Jurkat, Clone E6-1 (cell line): ENCODE measurements at regions not wholly inside any gene's neighbourhood (a gene's known extent, or its start where the extent isn't known, plus 50 kb on each side); places are given as distances from the start of the nearest gene placed in this dataset.

Experiments
- DNase-seq: peaks from one replicate; pipeline ENCODE4 v3.0.0-alpha.2; 2011; ENCODE audit warnings: low read depth, low spot score
- H3K4me3 ChIP-seq: 2 replicates; pipeline ENCODE4 v1.5.1; 2011; ENCODE audit warnings: mild to moderate bottlenecking, low read length, control low read depth, moderate library complexity

DNA sequence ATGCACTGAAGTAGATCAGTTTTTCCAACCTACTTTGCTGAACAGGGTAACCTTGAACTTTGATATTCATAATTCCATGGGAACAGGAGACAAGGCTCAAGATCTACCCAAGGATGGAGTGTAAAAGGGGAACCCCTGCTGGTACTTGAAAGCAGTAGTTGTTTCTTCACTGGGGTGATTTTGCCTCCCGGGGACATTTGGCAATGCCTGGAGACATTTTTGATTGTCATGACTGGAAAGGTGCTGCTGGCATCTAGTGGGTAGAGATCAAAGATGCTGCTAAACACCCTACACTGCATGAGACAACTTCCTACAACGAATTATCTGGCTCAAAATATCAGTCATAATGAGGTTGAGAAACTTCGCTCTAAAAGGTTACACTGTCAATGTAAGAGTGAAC is 214.8 kb upstream of the CTBP2 start:
- no peak overlapping the region for H3K4me3 ChIP-seq
- DNase-seq, result no peak

DNA sequence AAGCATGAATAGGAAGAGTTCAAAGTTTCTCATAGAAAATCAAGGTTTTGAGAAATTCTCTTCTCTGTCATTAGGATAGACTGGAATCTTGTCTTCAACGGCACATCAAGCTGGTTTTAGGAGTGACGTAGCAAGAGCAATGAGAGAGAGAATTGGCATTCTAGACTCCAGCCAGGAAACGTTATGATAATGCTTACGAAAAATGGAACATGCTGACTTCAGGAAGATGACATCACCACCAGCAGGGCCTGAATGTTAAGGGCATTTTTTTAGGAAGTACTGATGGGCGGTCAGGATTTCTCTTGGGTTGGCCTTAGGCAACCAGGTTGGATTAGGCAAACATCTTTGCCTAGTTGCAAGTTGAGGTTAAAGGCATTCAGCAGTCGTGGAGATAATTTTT is 213.2 kb upstream of the CTBP2 start:
- no peak overlapping the region for H3K4me3 ChIP-seq
- DNase-seq, result no peak

DNA sequence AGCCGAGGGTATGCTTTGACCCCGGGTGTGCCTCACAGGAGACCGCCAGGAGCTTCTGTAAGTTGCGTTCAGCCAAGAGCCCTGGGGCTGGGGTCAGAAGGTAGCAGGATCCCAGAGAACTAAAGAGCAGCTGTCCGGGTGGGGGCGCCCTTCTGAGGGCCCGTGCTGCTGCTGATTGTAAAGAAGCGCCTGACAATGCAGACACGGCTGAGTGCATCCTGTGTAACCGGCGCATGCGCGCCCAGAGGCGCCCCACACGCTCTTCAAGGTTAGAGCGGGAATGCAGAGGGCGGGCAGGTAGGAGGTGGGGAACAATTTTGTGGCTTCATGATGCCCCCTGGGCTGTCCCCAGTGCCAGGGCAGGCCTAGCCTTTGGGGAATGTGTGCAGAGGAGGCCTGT is 210.2 kb upstream of the CTBP2 start:
- H3K4me3 ChIP-seq, result no peak overlapping the region
- DNase-seq, result no peak

DNA sequence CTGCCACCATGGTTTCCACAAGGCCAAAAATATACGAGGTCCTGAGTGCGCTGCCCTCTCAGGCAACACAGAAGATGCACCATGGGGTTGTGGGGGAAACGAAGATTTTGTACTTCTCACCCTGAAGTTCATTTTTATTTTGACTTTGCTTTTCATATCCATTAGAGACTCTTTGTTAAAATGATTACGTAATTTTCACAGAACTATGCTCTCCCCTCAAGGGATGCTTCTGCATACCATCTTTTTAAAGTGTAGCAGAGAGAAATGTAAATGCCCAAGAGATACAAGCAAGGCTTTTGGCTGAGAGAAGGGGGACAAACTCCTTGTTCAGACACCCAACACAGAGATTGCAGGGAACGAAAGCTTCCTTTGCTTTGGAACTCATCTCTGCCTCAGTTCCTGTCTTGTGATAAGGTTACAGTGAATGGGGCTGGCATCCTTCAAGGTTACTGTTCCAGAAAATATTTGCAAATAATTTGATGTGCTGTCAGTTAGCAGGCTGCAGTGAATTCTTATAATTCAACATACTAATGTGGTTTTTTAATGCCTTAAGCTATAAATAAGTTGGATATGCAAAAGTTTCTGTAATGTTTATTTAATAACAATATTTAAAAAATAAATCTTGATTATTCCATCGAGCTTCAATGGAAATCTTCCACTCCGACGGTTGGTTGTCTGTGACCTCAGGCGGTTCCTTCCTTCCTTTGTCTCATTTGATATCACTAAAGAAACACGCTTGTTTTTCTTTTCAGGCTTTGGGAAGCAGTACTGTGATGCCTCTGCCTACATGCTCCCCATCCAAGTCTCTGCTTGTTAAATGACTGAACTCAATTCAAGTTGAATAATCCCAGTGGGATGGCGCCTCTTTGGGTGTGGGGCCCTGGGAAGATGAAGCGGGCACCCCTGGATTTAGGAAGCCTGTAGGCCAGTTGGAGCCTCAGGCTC is 209.3 kb upstream of the CTBP2 start:
- DNase-seq, result no peak
- H3K4me3 ChIP-seq, result no peak overlapping the region

DNA sequence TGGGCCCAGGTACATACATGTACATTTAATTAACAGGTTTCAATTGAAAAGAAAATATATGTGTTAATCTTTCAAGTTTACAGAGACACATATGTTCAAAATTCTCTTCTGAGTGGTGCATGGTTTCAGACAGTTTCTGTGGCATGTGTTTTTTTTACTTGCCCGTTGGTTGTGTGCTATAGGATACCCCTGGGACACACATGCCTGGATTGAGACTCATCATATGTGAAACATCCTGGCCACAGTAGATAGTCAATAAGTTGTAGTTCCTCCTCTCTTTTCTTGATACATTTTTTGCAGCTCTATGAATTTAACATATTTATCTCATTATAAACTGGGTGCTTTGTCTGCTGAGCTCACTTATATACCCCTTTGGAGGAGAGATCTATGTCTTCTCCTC is 207.8 kb upstream of the CTBP2 start:
- no peak for DNase-seq
- no peak overlapping the region for H3K4me3 ChIP-seq

DNA sequence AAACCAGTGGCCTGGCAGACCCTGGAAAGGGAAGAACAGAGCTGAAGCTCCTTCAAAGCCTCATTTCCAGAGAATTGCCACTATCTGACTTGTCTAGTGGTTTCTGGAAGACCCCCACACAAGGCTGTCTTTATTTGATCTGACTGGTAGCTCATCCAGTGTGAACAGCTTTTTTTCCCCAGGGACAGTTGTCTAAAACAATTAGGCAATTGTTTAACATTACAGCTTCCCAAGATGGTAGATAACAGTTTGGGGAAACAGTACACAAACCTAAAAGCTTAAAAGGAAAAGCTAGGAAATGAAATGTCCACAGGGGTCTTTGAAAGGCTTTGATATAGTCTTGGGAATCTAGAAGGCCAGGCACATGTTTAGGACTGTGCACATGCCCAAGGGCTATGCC is 203.4 kb upstream of the CTBP2 start:
- H3K4me3 ChIP-seq, result no peak overlapping the region
- DNase-seq, result no peak

DNA sequence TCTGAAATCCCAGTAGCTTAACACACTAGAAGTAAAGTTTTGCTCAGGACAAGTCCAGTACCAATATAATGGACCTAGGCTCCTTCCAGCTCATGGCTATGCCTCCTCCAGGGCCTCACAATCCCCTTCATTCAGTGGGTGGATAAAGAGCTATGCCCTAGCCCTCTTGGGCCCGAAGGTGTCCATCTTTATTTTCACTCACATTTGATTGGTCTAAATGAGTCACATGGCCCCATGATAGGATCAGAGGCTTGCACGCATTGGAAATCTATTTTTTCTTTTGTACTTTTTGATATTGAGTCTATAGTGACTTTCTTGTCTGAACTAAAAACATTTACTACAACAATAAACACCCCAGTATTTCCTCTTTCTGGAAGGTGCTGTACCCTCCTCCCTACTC is 202.6 kb upstream of the CTBP2 start:
- no peak for DNase-seq
- H3K4me3 ChIP-seq, result no peak overlapping the region

DNA sequence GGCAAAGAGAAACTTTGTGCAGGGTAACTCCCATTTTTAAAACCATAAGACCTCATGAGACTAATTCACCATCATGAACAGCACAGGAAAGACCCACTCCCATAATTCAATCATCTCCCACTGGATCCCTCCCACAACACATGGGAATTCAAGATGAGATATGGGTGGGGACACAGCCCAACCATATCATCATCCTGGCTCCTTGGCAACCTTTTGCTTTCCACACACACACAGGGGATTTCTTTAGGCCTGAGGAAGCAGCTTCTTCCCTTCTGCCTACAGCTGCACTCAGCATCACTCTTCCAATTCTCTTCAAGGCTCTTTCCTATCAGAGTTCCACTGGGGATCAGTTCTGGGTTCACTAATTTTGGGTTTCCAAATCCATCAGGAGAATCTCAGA is 199.0 kb upstream of the CTBP2 start:
- no peak for DNase-seq
- no peak overlapping the region for H3K4me3 ChIP-seq

DNA sequence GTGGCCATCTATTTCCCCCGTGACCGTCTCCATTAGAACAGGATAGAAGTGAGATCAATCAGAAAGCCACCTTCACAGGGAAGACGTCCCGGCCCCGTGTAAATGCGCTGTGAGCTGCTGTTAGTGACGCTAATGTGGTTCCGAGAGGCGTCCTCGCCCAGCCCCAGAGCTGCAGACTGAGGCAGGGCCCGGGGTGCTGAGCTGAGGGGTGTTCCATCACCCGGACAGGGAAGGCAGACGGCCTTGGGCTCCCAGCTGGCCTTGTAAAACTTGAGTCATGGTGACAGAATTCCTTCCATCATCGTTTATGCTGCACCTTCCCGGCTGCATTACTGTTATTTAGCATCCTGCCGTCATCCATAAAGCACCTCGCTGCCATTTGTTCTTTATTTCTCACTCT is 195.3 kb upstream of the CTBP2 start:
- no peak overlapping the region for H3K4me3 ChIP-seq
- no peak for DNase-seq

DNA sequence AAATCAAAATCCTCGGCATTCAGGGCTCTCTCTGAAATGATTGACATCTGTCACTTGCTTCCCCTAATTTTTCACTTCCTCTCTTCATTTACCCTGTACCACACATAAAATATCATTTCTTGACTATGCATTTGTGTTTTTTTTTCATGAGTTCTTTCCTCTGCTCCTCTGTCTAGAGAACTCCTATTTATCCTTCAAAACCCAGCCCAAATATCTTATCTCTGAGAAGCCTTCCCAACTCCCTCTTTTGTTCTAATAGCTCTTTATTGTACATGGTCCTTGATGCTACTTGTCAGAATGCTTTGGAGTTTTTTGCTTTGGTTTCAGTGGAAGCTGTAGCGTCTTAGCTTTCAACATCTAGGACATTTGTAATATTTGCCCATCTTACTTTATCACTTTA is 190.2 kb upstream of the CTBP2 start:
- no peak overlapping the region for H3K4me3 ChIP-seq
- DNase-seq, result no peak

DNA sequence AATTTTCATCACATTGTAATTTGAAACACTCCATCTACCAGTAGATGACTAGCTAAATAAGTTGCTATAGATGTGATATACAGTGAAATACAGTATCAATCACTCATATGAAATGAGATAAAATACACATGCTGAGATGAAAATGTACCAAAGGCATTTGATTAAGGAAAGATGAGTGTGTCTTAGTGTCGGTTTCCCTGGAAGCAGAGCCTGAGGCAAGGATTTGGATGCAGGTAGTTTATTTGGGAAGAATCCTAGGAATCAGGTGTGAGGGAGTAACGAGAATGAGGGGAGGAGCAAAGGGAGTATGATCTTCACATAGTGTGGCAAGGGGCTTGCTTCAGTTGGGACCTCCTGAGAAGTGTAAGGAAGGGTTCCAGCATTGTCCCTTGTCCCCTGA is 188.2 kb upstream of the CTBP2 start:
- H3K4me3 ChIP-seq, result no peak overlapping the region
- no peak for DNase-seq

DNA sequence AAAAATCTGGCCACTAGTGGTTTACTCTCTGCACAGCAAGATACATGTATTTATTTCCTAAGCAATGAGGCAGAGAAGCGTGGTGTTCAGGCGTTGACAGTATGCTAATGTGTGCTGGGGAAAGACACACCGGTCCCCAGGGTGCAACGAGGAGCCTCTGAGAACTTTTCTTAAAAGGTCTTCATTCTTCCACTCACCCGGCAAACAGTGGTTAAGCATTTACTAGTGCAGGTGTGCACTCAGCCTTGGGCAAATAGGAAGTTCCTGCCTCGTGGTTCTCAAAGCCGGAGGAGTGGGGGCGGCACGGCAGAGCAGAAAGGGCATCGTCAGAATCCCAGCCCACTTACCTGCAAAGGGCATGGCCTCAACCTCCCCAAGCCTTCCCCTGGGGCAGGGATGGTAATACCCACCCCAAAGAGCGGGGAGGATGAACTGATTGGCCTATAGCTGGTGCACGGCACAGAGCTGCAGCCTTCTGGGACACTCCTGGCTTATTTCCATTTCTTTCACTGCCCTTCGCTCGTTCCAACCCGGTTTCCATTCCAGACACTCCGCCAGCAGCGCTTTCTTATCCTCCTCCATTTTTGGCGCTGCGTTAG is 184.3 kb upstream of the CTBP2 start:
- no peak overlapping the region for H3K4me3 ChIP-seq
- DNase-seq, result no peak

DNA sequence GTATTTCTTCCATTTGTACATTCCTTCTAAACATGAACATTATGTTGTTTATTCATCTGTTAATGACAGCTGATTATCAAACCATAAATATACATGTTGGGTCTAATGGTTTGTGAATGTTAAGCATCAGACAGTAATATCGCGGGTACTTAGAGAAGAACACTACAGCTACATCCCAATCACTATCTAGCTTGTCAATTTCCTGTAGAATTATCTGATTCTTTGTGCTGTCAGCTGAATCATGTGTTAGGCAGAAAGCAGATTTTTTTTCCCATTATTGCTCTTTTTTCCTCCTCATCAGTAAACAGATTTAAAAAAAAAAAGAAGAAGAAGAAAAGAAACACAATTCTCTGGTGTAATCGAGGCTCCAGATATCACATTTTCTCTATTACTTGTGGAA is 183.6 kb upstream of the CTBP2 start:
- H3K4me3 ChIP-seq, result no peak overlapping the region
- DNase-seq, result no peak

DNA sequence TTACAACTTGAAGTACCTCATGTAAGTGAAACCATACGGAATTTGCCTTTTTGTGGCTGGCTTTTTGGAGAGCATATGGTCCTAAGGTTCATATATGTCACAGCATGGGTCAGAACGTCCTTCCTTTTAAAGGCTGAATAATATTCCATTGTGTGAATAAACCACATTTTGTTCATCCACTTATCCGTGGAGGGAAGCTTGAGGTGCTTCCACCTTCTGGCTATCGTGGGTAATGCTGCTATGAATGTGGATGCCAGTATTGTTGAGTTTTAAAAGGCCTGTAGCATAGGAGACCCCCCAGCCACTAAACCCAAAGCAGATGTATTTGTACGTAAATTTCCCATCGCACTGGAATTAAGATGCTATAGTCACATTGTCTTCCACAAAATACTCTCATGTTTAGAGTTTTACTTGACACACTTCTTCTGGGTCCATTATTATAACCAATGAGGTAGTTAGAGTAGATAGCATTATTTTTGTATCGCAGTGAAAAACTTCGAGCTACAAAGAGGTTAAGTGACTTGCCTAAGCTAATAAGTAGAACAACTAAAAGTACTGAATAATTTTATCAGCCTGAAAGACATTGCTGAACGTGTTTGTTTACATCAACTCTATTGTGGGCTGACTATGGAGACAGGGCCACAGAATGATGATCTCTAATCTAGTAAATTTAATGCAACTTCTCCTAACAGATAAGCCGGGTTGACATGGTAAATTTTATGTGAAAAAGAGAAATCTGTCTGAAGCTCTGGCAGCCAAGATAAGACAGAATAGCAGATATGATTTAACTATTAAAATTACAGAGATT is 183.0 kb upstream of the CTBP2 start:
- no peak overlapping the region for H3K4me3 ChIP-seq
- peak; percentile 4 for DNase-seq

DNA sequence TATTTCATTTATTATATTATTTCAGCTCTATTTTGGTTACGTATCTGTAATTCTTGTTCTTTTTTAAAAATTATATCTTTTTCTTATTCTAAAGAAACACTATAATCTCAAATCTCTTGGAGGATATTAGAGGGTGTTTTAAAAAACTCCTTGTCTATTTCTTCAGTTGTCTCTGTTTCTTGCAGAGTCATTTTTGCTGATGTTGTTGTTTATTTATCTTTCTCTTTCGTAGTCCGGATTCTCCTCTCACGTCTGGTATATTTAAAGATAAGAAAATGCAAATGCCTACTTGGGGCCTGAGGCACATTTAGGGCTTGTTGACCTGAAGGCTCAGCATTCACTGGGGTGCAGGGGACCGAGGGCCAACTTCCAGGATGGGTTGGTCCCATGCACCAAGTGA is 181.2 kb upstream of the CTBP2 start:
- no peak overlapping the region for H3K4me3 ChIP-seq
- DNase-seq, result no peak

DNA sequence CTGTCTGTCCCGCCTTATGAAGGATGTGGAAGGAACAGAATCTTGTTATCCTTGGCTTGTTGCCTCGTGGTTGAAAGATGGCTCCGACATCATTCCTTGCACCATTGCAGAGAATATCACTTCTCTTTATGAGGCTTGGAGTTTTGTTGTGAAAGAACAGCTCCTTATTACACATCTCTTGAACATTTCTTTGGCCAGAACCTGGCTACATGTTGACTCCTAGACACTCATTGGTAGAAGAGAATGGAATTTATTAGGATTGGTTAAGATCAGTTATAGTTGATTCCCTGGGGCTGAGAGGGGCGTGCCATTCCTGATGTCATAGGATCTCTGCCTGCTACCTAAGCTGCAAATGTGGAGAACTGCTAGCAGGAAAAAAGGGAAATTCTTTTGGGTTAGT is 180.5 kb upstream of the CTBP2 start:
- no peak overlapping the region for H3K4me3 ChIP-seq
- DNase-seq, result no peak

DNA sequence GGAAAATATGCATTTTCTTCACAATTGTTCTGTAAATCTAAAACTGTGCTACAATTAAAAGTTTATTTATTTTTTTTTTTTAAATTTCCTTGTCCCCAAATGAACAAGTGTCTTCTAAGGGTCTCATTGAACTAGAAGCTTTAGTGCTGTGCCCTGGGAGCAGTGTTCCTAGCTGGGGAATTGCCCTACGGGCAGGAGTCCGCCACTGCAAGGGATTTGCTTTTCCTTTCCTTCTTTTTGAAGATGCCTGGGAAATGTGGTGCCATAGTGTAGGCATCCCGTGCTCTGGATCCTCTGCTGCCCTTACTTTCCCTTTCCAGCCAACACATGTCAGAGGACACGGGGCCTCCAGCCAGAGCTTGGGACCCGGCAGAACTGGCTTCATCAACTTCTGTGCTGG is 177.1 kb upstream of the CTBP2 start:
- H3K4me3 ChIP-seq, result no peak overlapping the region
- DNase-seq, result no peak

DNA sequence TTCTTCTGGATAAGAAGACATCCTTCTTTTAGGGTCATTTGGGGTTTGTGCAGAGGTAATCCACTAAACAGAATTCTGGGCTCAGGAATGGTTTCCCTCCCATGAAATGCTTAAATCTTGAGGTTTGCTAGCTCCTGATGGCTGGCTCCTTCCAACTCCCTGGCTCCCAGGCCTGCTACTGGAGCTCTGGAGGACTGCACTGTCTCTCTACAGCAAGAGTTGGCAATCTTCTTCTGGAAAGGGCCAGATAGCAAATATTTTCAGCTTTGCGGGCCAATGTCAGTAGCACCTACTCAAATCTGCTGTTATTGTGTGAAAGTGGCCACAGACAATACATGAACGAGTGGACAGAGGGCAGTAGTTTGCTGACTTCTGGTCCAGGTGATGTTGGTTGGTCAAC is 174.2 kb upstream of the CTBP2 start:
- no peak overlapping the region for H3K4me3 ChIP-seq

DNA sequence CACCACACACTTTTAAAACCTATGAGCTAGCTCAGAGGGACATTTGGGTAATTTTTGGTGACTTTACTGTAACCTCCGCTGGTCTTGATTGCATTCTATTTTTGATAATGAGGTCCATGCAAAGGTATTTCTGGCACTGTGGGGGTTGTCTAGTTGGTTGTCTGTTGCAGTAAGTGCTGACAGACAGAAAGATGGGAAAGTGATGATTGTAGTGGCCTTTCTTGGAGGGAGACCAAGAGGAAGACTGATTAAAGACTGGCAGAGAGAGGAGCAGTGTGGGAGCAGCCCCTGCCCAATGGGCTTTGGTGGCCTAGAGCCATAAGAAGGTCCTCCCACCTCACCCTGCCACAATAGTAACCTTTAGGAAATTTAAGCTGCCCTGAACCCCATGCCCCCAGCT is 173.4 kb upstream of the CTBP2 start:
- no peak overlapping the region for H3K4me3 ChIP-seq
- no peak for DNase-seq

More for the DNA sequence above, 174.2 kb upstream of the CTBP2 start:
- no peak for DNase-seq

DNA sequence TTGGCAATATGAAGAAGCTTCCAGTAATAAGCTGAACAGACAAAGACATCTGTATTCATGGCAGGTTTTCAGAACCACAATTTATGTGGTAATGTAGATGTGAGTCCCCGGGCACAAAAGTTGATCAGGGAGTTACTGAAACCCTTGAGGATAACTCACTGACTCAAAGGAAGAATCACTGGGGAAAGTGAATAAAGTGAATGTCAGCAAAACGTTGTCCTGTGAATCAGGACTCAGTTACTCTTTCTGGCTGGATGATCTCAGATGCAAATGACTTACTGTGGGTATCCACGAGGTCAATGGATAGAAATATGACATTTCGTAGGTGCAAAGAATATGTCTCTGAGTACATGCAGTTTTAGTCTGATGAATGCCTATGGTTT is 172.8 kb upstream of the CTBP2 start:
- no peak overlapping the region for H3K4me3 ChIP-seq
- no peak for DNase-seq
